ENCODE measurements at regions not wholly inside any gene's neighbourhood (a gene's known extent, or its start where the extent isn't known, plus 50 kb on each side); places are given as distances from the start of the nearest gene placed in this dataset.

DNA sequence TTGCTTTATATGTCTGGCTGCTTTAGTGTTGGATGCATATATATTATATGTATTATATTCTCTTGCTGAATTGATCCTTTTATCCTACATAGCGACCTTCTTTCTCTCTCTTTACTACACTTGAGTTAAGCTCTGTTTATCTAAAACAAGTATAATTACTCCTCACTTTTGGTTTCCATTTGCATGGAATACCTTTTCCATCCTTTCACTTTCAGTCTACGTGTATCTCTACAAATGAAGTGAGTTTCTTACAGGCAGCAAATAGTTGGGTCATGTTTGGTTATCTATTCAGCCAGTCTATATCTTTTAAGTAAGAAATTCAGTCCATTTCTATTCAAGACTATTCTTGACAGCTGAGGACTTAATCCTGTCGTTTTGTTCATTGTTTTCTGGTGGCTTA is 167.5 kb upstream of the USP38 start:
- DNase-seq (ENCODE audit: low spot score) = no peak
- Mint-ChIP-seq H3K4me1 (ENCODE audit: low read depth) (no peaks in the 10 kb centered on the region), H3K36me3 (ENCODE audit: low read depth) (peaks cover 2% of the 10 kb centered on the region), H3K9me3 (ENCODE audit: low read depth) (peaks cover 10% of the 10 kb centered on the region), H3K27ac (ENCODE audit: unreplicated experiment) (no peak overlapping the region), H3K4me3 (ENCODE audit: unreplicated experiment) (no peak overlapping the region), H3K27me3 (ENCODE audit: low read depth) (no peaks in the 10 kb centered on the region)
- TF ChIP-seq, protein P1, sequence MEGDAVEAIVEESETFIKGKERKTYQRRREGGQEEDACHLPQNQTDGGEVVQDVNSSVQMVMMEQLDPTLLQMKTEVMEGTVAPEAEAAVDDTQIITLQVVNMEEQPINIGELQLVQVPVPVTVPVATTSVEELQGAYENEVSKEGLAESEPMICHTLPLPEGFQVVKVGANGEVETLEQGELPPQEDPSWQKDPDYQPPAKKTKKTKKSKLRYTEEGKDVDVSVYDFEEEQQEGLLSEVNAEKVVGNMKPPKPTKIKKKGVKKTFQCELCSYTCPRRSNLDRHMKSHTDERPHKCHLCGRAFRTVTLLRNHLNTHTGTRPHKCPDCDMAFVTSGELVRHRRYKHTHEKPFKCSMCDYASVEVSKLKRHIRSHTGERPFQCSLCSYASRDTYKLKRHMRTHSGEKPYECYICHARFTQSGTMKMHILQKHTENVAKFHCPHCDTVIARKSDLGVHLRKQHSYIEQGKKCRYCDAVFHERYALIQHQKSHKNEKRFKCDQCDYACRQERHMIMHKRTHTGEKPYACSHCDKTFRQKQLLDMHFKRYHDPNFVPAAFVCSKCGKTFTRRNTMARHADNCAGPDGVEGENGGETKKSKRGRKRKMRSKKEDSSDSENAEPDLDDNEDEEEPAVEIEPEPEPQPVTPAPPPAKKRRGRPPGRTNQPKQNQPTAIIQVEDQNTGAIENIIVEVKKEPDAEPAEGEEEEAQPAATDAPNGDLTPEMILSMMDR (IDR thresholded peaks at IDR 0.05) = no peak

DNA sequence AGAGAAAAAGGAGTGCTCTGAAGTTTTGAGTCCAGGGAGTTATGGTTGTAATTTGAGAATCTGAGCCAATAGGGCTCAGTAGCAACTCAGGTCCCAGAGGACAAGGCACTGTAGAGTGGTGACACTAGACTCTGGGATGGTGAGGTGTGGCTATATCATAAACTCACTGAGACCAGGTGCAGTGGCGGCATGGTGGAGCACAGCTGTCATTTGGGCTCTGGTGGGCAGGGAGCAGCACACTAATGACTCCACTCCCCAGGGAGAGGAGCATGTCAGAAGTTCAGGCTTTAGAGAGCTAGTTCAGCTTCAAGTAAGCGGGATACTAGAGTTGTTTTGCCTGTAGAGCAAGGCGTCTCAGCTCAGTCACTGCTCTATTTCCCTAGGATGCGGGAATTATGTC is 165.4 kb upstream of the USP38 start:
- H3K9me3 Mint-ChIP-seq (ENCODE audit: low read depth) = peaks cover 8% of the 10 kb centered on the region
- H3K4me3 Mint-ChIP-seq (ENCODE audit: unreplicated experiment) = no peak overlapping the region
- H3K27ac Mint-ChIP-seq (ENCODE audit: unreplicated experiment) = no peak overlapping the region
- H3K4me1 Mint-ChIP-seq (ENCODE audit: low read depth) = no peaks in the 10 kb centered on the region
- TF ChIP-seq, protein P1 (IDR thresholded peaks at IDR 0.05) = no peak
- DNase-seq (ENCODE audit: low spot score) = no peak
- H3K27me3 Mint-ChIP-seq (ENCODE audit: low read depth) = no peaks in the 10 kb centered on the region
- peaks cover 2% of the 10 kb centered on the region for H3K36me3 Mint-ChIP-seq (ENCODE audit: low read depth)

DNA sequence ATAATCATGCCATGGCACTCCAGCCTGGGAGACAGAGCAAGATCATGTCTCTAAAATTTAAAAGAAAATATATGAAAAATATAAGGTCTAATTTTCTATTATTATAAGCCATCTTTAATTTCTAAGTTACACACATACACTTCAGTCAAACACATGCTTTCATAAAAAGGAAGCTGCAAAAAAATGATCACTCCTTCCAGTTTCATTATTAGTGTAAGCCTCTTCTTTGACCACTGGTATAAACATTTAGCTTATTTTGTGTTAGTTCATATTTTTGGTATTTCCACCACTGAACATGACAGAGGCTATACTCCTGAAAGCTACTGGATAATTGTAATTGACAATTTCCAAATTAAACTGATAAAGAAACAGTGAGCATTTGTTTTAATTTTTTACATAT is 163.3 kb upstream of the USP38 start:
- no peak overlapping the region for H3K4me3 Mint-ChIP-seq (ENCODE audit: unreplicated experiment)
- no peaks in the 10 kb centered on the region for H3K9me3 Mint-ChIP-seq (ENCODE audit: low read depth)
- no peak for DNase-seq (ENCODE audit: low spot score)
- no peaks in the 10 kb centered on the region for H3K27me3 Mint-ChIP-seq (ENCODE audit: low read depth)
- H3K36me3 Mint-ChIP-seq (ENCODE audit: low read depth) = no peaks in the 10 kb centered on the region
- H3K27ac Mint-ChIP-seq (ENCODE audit: unreplicated experiment) = no peak overlapping the region
- TF ChIP-seq, protein P1 (IDR thresholded peaks at IDR 0.05) = no peak
- H3K4me1 Mint-ChIP-seq (ENCODE audit: low read depth) = no peaks in the 10 kb centered on the region

DNA sequence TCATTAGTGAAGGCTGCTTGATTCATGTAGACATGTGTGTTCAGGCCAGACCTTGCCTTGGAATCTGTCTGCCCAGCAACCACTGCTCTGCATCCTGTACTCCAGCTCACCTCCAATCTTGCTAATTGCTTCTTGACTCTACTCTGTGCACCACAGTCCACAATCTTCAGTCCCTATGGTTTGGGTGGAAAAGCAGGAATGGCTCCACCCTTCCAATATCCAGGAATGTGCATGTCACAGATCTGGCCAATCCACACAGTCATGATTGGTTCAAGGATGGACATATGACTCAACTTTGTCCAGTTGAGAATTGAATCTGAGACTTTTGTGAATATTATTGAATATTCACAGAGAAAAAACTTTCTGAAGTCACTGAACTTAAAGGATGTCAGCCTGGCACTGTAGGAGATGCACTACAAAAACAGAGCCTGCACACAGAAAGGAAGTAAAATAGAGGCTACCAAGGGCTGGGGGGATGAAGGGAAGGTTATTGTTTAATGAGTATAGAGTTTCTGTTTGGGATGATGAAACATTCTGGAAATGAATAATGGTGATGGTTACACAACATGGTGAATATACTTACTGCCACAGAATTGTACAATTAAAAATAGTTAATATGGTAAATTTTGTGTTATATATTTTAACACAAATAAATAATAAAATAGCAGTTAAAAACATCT is 161.3 kb upstream of the USP38 start:
- H3K36me3 Mint-ChIP-seq (ENCODE audit: low read depth) = no peaks in the 10 kb centered on the region
- H3K27me3 Mint-ChIP-seq (ENCODE audit: low read depth) = no peaks in the 10 kb centered on the region
- TF ChIP-seq, protein P1 (IDR thresholded peaks at IDR 0.05) = no peak
- no peak overlapping the region for H3K27ac Mint-ChIP-seq (ENCODE audit: unreplicated experiment)
- H3K9me3 Mint-ChIP-seq (ENCODE audit: low read depth) = no peaks in the 10 kb centered on the region
- no peak overlapping the region for H3K4me3 Mint-ChIP-seq (ENCODE audit: unreplicated experiment)
- no peaks in the 10 kb centered on the region for H3K4me1 Mint-ChIP-seq (ENCODE audit: low read depth)
- DNase-seq (ENCODE audit: low spot score) = no peak

DNA sequence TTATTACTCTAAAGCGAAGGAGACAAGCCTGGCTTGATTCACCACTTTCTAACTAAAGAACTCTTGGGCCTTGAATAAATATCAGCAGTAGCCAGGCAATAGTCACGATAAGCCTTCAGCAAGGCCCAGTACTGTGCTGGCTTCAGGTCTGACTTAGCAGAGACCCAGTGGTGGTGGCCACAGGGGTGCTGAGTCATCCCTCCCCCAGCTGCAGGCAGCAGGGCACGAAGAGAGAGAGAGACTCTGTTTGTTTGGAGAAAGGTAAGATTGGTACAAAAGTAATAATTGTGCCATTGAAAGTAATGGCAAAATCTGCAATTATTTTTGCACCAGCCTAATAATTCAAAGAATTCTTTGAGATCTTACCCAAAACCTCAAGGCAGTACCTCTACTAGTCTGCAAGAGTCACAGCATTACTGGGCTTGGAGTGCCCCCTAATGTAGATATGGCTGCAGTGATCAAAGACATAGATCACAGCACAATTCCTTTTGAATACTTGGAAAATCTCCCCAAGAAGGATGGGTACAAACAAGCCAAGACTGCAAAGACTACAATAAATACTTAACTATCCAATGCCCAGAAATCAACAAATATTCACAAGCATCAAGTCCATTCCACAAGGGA is 159.5 kb upstream of the USP38 start:
- no peak for DNase-seq (ENCODE audit: low spot score)
- TF ChIP-seq, protein P1 (IDR thresholded peaks at IDR 0.05) = peak; percentile 61
- peaks cover 16% of the 10 kb centered on the region for H3K9me3 Mint-ChIP-seq (ENCODE audit: low read depth)
- H3K4me1 Mint-ChIP-seq (ENCODE audit: low read depth) = no peaks in the 10 kb centered on the region
- H3K27ac Mint-ChIP-seq (ENCODE audit: unreplicated experiment) = no peak overlapping the region
- no peaks in the 10 kb centered on the region for H3K27me3 Mint-ChIP-seq (ENCODE audit: low read depth)
- no peak overlapping the region for H3K4me3 Mint-ChIP-seq (ENCODE audit: unreplicated experiment)
- peaks cover 3% of the 10 kb centered on the region for H3K36me3 Mint-ChIP-seq (ENCODE audit: low read depth)
